Esophagus muscularis mucosa (tissue), 4 donors: ENCODE measurements at regions not wholly inside any gene's neighbourhood (a gene's known extent, or its start where the extent isn't known, plus 50 kb on each side); places are given as distances from the start of the nearest gene placed in this dataset.

Experiments
- EP300 ChIP-seq: sonication (generic); formaldehyde crosslinking; IDR thresholded peaks from one replicate; pipeline ENCODE4 v1.6.1; 2017; ENCODE audit warnings: antibody characterized with exemption
- POLR2A ChIP-seq: fragments of 450-650 bp; IDR thresholded peaks from one replicate; pipeline ENCODE4 v1.6.1; 2017; ENCODE audit warnings: antibody characterized with exemption, moderate library complexity, mild to moderate bottlenecking, low read depth
- TF ChIP-seq, protein P1 (sequence below), 3 experiments: fragments of 200-600 bp in 2 of 3; fragments of 450-650 bp in 1 of 3; sonication (generic) in 2 of 3; IDR thresholded peaks; one replicate each; pipeline ENCODE4 v1.5.1; 2017 to 2019; ENCODE audit warnings: antibody characterized with exemption in 3 of 3, mild to moderate bottlenecking in 2 of 3, moderate library complexity in 1 of 3

DNA sequence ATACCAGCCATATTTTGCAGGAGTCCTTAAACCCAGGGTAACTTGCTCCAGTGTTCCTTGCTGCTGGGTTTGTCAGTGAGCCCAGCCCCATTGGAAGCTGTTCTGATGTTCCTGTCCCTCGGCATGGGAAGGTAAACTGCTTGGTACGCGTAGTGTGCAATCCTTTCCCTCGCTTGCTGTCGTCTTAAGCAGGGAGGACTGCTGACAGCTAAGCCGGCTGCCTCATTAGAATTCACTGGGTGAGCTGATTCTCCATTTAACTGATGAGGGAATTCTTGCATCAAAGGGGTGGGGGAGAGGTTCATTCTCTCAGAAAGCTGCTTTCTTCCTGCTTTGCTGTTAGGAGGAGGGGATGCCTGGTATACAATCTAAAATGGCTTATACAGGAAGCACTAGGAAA, 164.6 kb downstream of the MID1IP1 start:
- TF ChIP-seq POLR2A (no peak), EP300 (no peak)
- TF ChIP-seq, protein P1, sequence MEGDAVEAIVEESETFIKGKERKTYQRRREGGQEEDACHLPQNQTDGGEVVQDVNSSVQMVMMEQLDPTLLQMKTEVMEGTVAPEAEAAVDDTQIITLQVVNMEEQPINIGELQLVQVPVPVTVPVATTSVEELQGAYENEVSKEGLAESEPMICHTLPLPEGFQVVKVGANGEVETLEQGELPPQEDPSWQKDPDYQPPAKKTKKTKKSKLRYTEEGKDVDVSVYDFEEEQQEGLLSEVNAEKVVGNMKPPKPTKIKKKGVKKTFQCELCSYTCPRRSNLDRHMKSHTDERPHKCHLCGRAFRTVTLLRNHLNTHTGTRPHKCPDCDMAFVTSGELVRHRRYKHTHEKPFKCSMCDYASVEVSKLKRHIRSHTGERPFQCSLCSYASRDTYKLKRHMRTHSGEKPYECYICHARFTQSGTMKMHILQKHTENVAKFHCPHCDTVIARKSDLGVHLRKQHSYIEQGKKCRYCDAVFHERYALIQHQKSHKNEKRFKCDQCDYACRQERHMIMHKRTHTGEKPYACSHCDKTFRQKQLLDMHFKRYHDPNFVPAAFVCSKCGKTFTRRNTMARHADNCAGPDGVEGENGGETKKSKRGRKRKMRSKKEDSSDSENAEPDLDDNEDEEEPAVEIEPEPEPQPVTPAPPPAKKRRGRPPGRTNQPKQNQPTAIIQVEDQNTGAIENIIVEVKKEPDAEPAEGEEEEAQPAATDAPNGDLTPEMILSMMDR (IDR thresholded peaks at IDR 0.05) = no peak
